ENCODE measurements at regions not wholly inside any gene's neighbourhood (a gene's known extent, or its start where the extent isn't known, plus 50 kb on each side); places are given as distances from the start of the nearest gene placed in this dataset.

GRCh38 chr7:53988376-53988775 lies 553.8 kb upstream of the VSTM2A start:
- no peak for DNase-seq

- DNase-seq: no peak
These were observed 549.0 kb upstream of the VSTM2A start for GRCh38 chr7:53993224-53993623.

GRCh38 chr7:53996876-53997275 lies 545.3 kb upstream of the VSTM2A start:
- DNase-seq: no peak

GRCh38 chr7:54014765-54015164 lies 527.4 kb upstream of the VSTM2A start:
- no peak for DNase-seq

GRCh38 chr7:54015251-54015650 lies 526.9 kb upstream of the VSTM2A start:
- DNase-seq: no peak

GRCh38 chr7:54037873-54038272 lies 504.3 kb upstream of the VSTM2A start:
- DNase-seq: no peak

- no peak for DNase-seq
These were observed 481.5 kb upstream of the VSTM2A start for GRCh38 chr7:54060643-54061042.

GRCh38 chr7:54066643-54067042 lies 475.5 kb upstream of the VSTM2A start:
- no peak for DNase-seq

- no peak for DNase-seq
These were observed 472.3 kb upstream of the VSTM2A start for GRCh38 chr7:54069843-54070242.

- DNase-seq: no peak
These were observed 469.5 kb upstream of the VSTM2A start for GRCh38 chr7:54072710-54073109.

- no peak for DNase-seq
These were observed 465.6 kb upstream of the VSTM2A start for GRCh38 chr7:54076616-54077015.

- no peak for DNase-seq
These were observed 461.6 kb upstream of the VSTM2A start for GRCh38 chr7:54080525-54080924.

GRCh38 chr7:54080971-54081370 lies 461.2 kb upstream of the VSTM2A start:
- DNase-seq: no peak

GRCh38 chr7:54084340-54084739 lies 457.8 kb upstream of the VSTM2A start:
- DNase-seq: no peak

GRCh38 chr7:54090652-54091213 lies 451.4 kb upstream of the VSTM2A start:
- no peak for DNase-seq

- no peak for DNase-seq
These were observed 450.9 kb upstream of the VSTM2A start for GRCh38 chr7:54091322-54091721.

GRCh38 chr7:54097886-54098285 lies 444.3 kb upstream of the VSTM2A start:
- DNase-seq: no peak

GRCh38 chr7:54109501-54109900 lies 432.7 kb upstream of the VSTM2A start:
- no peak for DNase-seq

GRCh38 chr7:54111814-54112511 lies 430.2 kb upstream of the VSTM2A start:
- no peak for DNase-seq

GRCh38 chr7:54112567-54112966 lies 429.6 kb upstream of the VSTM2A start:
- no peak for DNase-seq

- no peak for DNase-seq
These were observed 427.0 kb upstream of the VSTM2A start for GRCh38 chr7:54115028-54115763.

- DNase-seq: no peak
These were observed 425.2 kb upstream of the VSTM2A start for GRCh38 chr7:54116956-54117355.

GRCh38 chr7:54129035-54129434 lies 413.1 kb upstream of the VSTM2A start:
- no peak for DNase-seq

GRCh38 chr7:54141576-54141975 lies 400.6 kb upstream of the VSTM2A start:
- DNase-seq: no peak

All from right forelimb (tissue), 1 donor.